MCF 10A (cell line): ENCODE measurements at regions not wholly inside any gene's neighbourhood (a gene's known extent, or its start where the extent isn't known, plus 50 kb on each side); places are given as distances from the start of the nearest gene placed in this dataset.
"Not testable (repeated sequence)": the region's sequence is repeated elsewhere in the genome, so short reads cannot be mapped to it uniquely, and the experiment has no call there.

Experiments
- BruUV-seq: library from RNA; stranded (reverse); fragments of 400-500 nt; replicated peaks from 2 replicates; lab custom pipeline; 2021; lab: Mats Ljungman, UMichigan
- CTCF ChIA-PET: fragments of 300-600 bp; sonication (Branson Sonifier 250); formaldehyde crosslinking; extraction: SDS; loops from one replicate; lab custom pipeline; 2021; ENCODE audit warnings: antibody characterized with exemption, inconsistent platforms; lab: Yijun Ruan, JAX
- POLR2A ChIA-PET: fragments of 300-600, 350-650 bp; sonication (Branson Sonifier 250); formaldehyde crosslinking; extraction: SDS; loops from one replicate; lab custom pipeline; 2020; ENCODE audit warnings: antibody characterized with exemption, inconsistent platforms; lab: Yijun Ruan, JAX
- DNase-seq: peaks from one replicate; pipeline ENCODE4 v3.0.0-alpha.2; 2018; ENCODE audit not compliant: unreplicated experiment
- H3K27ac Mint-ChIP-seq: one replicate; pipeline ENCODE4 v1.8.0; 2022; ENCODE audit warnings: mild to moderate bottlenecking, low read depth, mixed read lengths; ENCODE audit not compliant: unreplicated experiment
- H3K27me3 Mint-ChIP-seq: one replicate; pipeline ENCODE4 v1.8.0; 2022; ENCODE audit warnings: mixed read lengths; ENCODE audit not compliant: insufficient read depth, unreplicated experiment
- H3K36me3 Mint-ChIP-seq: one replicate; pipeline ENCODE4 v1.8.0; 2022; ENCODE audit warnings: mild to moderate bottlenecking, moderate library complexity, mixed read lengths; ENCODE audit not compliant: insufficient read depth, unreplicated experiment
- H3K4me1 Mint-ChIP-seq: one replicate; pipeline ENCODE4 v1.8.0; 2022; ENCODE audit warnings: mixed read lengths; ENCODE audit not compliant: insufficient read depth, unreplicated experiment
- H3K4me3 Mint-ChIP-seq: one replicate; pipeline ENCODE4 v1.8.0; 2022; ENCODE audit warnings: mild to moderate bottlenecking, moderate library complexity, mixed read lengths; ENCODE audit not compliant: unreplicated experiment
- H3K9me3 Mint-ChIP-seq: one replicate; pipeline ENCODE4 v1.8.0; 2022; ENCODE audit warnings: mixed read lengths; ENCODE audit not compliant: unreplicated experiment
- intact Hi-C: fragments of 100-400 bp; cut with micrococcal nuclease; formaldehyde crosslinking; loops from 2 replicates; pipeline ENCODE4 v1.14.1; 2022

GRCh38 chr1:149360351-149360750 lies 114.5 kb upstream of the NBPF19 start:
- H3K27me3 Mint-ChIP-seq, H3K4me1 Mint-ChIP-seq, intact Hi-C loops, POLR2A ChIA-PET, BruUV-seq, H3K4me3 Mint-ChIP-seq, H3K9me3 Mint-ChIP-seq, H3K36me3 Mint-ChIP-seq, DNase-seq, CTCF ChIA-PET, H3K27ac Mint-ChIP-seq: not testable (repeated sequence)

DNA sequence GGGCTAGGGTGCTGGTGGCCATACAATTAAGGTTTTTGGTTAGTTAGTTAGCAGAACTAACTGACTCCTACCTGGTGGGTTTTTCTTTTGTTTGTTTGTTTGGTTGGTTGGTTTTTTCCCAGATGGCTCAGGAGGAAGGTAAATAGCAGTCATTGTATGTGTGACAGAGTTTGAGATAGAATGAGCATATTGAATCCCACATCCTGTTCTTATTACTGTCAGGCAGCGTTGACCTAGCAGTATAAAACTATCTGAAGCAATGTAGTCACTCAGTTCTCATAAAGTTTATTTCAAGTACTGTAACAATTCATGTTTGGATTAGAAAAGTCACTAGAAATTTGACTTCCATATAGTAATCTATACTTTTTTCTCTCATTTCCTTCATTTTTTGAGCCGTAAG lies 113.5 kb upstream of the NBPF19 start:
- DNase-seq, H3K27ac Mint-ChIP-seq, intact Hi-C loops, CTCF ChIA-PET, H3K27me3 Mint-ChIP-seq, H3K4me3 Mint-ChIP-seq, BruUV-seq, POLR2A ChIA-PET, H3K36me3 Mint-ChIP-seq, H3K9me3 Mint-ChIP-seq, H3K4me1 Mint-ChIP-seq: not testable (repeated sequence)

- CTCF ChIA-PET, H3K36me3 Mint-ChIP-seq, H3K9me3 Mint-ChIP-seq, POLR2A ChIA-PET, H3K4me3 Mint-ChIP-seq, H3K27ac Mint-ChIP-seq, intact Hi-C loops, BruUV-seq, DNase-seq, H3K4me1 Mint-ChIP-seq, H3K27me3 Mint-ChIP-seq: not testable (repeated sequence)
Measured at GRCh38 chr1:149364188-149364981, 110.5 kb upstream of the NBPF19 start.

- BruUV-seq, POLR2A ChIA-PET, H3K9me3 Mint-ChIP-seq, H3K4me1 Mint-ChIP-seq, DNase-seq, intact Hi-C loops, H3K4me3 Mint-ChIP-seq, H3K27ac Mint-ChIP-seq, H3K27me3 Mint-ChIP-seq, H3K36me3 Mint-ChIP-seq, CTCF ChIA-PET: not testable (repeated sequence)
Measured at GRCh38 chr1:149366402-149366801, 108.4 kb upstream of the NBPF19 start.

DNA sequence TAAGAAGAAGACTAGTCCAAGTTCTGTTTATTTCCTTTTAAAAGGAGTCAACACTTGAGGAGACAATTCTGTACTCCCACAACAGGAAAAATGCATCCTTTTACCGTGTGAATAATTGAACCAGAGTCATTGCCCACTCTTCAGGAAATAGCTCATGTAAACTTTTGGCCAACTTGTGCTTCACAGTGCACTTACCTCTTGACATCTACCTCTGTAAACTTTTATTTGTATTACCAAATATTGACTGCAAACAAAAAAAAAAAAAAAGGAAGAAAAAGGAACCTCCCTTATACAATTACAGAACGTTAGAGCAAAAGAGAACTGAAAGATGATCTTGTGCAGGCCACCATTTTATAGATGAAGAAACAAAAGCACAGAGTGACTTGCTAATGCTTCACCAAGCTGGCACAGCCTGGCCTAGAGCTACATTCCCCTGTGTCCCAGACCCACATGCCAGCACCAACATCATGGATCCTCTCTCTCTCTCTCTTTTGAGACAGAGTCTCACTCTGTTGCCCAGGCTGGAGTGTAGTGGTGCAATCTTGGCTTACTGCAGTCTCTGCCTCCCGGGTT lies 107.3 kb upstream of the NBPF19 start:
- CTCF ChIA-PET, H3K4me3 Mint-ChIP-seq, H3K27ac Mint-ChIP-seq, H3K36me3 Mint-ChIP-seq, POLR2A ChIA-PET, H3K4me1 Mint-ChIP-seq, H3K9me3 Mint-ChIP-seq, BruUV-seq, H3K27me3 Mint-ChIP-seq, DNase-seq, intact Hi-C loops: not testable (repeated sequence)

DNA sequence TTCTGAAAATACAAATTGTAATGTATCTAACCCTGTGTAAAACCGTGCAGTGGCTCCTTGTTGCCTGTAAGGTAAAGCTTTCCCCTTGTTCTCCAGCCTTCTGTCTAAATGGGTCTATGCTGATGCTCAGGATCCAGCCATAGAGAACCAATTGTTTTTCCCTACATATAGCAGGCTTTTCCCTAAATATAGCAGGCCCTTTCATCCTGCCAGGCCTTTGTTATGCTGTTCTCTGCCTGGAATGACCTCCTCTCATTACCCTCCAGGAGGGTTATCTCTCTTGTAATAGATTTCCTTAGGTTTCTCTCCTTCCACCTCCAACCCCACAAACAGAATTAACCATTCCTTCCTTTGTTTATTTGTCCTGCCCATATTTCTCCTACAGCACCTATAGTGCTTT lies 106.5 kb upstream of the NBPF19 start:
- CTCF ChIA-PET, DNase-seq, H3K27ac Mint-ChIP-seq, POLR2A ChIA-PET, intact Hi-C loops, H3K4me3 Mint-ChIP-seq, BruUV-seq, H3K27me3 Mint-ChIP-seq, H3K4me1 Mint-ChIP-seq, H3K9me3 Mint-ChIP-seq, H3K36me3 Mint-ChIP-seq: not testable (repeated sequence)

GRCh38 chr1:149369081-149369480 lies 105.8 kb upstream of the NBPF19 start:
- CTCF ChIA-PET, H3K4me3 Mint-ChIP-seq, BruUV-seq, H3K27me3 Mint-ChIP-seq, H3K36me3 Mint-ChIP-seq, H3K27ac Mint-ChIP-seq, H3K4me1 Mint-ChIP-seq, intact Hi-C loops, POLR2A ChIA-PET, DNase-seq, H3K9me3 Mint-ChIP-seq: not testable (repeated sequence)

DNA sequence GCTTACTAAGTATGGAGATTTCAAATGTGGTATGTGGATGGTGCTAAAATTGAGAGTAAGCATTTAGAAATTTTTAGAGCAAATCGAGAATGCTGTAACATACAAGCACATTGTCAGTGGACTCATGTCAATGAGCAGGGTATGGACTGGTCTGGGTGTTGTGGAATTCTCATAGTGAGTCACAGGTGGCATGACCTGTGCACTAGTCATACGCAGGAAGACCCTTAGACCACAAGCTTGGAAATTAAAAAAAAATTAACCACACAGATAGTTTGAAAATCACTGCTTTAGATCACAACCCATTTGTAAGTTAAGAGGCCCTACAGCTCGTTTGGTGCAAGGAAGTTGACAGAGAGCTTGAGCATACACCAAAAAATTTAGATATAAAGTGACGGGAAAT lies 102.9 kb upstream of the NBPF19 start:
- H3K27me3 Mint-ChIP-seq, DNase-seq, H3K9me3 Mint-ChIP-seq, H3K36me3 Mint-ChIP-seq, BruUV-seq, intact Hi-C loops, H3K4me3 Mint-ChIP-seq, POLR2A ChIA-PET, H3K27ac Mint-ChIP-seq, H3K4me1 Mint-ChIP-seq, CTCF ChIA-PET: not testable (repeated sequence)

DNA sequence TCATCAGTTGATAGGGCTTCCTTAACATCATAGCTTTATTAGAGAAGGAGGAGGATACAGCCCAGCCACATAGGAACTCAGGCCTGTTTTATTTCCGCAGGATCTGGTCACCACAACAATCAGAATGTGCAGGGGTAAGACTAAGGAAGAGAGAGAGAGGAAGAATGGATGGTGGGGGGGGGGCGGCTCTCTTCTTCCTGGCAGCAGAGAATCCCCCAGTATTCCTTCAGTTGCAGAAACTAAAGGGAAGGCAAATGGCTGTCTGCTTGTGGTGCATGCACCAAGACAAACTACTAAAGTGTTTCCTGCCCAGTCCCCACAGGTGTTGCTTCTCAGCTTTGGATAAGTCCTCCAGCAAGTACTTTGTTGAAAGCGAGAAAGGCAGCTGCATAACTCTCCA lies 96.4 kb upstream of the NBPF19 start:
- not testable (repeated sequence) for H3K4me3 Mint-ChIP-seq

More for the DNA sequence above, 96.4 kb upstream of the NBPF19 start:
- H3K36me3 Mint-ChIP-seq, H3K9me3 Mint-ChIP-seq, POLR2A ChIA-PET, intact Hi-C loops, H3K27ac Mint-ChIP-seq, H3K4me1 Mint-ChIP-seq, H3K27me3 Mint-ChIP-seq, CTCF ChIA-PET, DNase-seq, BruUV-seq: not testable (repeated sequence)
